Upper lobe of right lung (tissue), 1 donor: ENCODE measurements at regions not wholly inside any gene's neighbourhood (a gene's known extent, or its start where the extent isn't known, plus 50 kb on each side); places are given as distances from the start of the nearest gene placed in this dataset.

Experiments used
- ATAC-seq: fragments of 200-7000 bp; cut with Tn5 transposase; one replicate; pipeline ENCODE4 v1.9.1; 2020; ENCODE audit warnings: mild to moderate bottlenecking, moderate library complexity
- DNase-seq: peaks from one replicate; pipeline ENCODE4 v3.0.0-alpha.2; 2020
- H3K27ac ChIP-seq: fragments of 200-600 bp; one replicate; pipeline ENCODE4 v1.8.0; 2022
- H3K27me3 ChIP-seq: fragments of 200-600 bp; one replicate; pipeline ENCODE4 v1.8.0; 2022; ENCODE audit warnings: mild to moderate bottlenecking
- H3K36me3 ChIP-seq: fragments of 200-600 bp; one replicate; pipeline ENCODE4 v1.8.0; 2022
- H3K4me1 ChIP-seq: fragments of 200-600 bp; one replicate; pipeline ENCODE4 v1.8.0; 2022
- H3K4me3 ChIP-seq: fragments of 200-600 bp; one replicate; pipeline ENCODE4 v1.8.0; 2022; ENCODE audit warnings: mild to moderate bottlenecking
- H3K9me3 ChIP-seq: fragments of 200-600 bp; one replicate; pipeline ENCODE4 v1.8.0; 2022
- CTCF ChIP-seq: fragments of 200-600 bp; IDR thresholded peaks from one replicate; pipeline ENCODE4 v1.8.0; 2022; ENCODE audit warnings: antibody characterized with exemption
- intact Hi-C: fragments of 100-400 bp; cut with DNase I; formaldehyde crosslinking; loops from one replicate; pipeline ENCODE4 v1.11.0; 2022
- donor health status: DM: no; HTN: yes; CAD: no; lungs with severe emphysema.

GRCh38 chr2:67945940-67946339 is 116.9 kb downstream of the C1D start:
- Histone ChIP-seq H3K4me3 (no peak overlapping the region), H3K36me3 (no peaks in the 10 kb centered on the region), H3K27ac (no peak overlapping the region), H3K27me3 (no peaks in the 10 kb centered on the region), H3K9me3 (no peaks in the 10 kb centered on the region), H3K4me1 (no peaks in the 10 kb centered on the region)
- DNase-seq: no peak
- no peak for TF ChIP-seq CTCF
- ATAC-seq: no peak
- intact Hi-C loops: no loop called here

DNA sequence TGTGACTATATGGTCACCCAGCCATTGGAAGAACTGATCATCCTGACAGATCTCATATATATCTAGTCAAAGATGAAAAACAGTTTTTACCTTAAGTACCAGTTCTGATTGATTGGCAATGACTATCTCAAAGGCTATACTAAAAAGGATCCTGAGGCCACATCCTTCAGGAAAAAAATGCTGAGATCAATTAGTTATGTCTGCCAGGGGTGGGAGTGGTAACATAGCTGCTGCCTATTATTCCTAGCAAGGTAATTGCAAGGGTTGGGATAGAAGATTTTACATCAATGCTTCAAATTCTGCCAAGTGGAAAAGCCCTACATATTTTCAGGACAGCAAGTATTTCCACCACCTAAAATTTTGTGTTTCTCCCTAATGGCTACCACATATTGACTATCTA is 114.7 kb downstream of the C1D start:
- no peak for DNase-seq
- Histone ChIP-seq H3K4me3 (no peak overlapping the region), H3K27me3 (no peaks in the 10 kb centered on the region), H3K9me3 (no peaks in the 10 kb centered on the region), H3K4me1 (no peaks in the 10 kb centered on the region), H3K36me3 (no peaks in the 10 kb centered on the region), H3K27ac (no peak overlapping the region)
- intact Hi-C loops: no loop called here
- TF ChIP-seq CTCF: no peak
- no peak for ATAC-seq

DNA sequence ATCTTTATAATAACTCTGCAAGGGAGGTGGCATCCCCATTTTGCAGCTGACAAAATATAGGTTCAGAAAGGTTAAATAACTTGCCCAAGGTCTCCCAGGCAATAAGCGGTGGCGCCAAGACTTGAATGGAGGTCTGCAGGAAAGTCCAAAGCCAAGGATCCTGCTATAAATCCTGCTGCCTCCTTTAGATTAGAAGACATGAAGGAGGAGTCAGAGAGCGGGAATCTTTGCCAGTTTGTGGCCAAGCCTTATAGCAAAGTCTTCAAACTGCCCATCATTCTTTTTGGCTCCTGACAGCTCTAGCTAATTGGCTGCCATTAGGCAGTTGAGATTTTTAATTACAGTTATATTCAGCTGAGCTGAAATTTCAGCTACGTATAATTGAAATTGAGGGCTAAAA is 114.3 kb downstream of the C1D start:
- Histone ChIP-seq H3K4me1 (no peaks in the 10 kb centered on the region), H3K9me3 (no peaks in the 10 kb centered on the region), H3K27ac (no peak overlapping the region), H3K27me3 (no peaks in the 10 kb centered on the region), H3K36me3 (no peaks in the 10 kb centered on the region), H3K4me3 (no peak overlapping the region)
- no peak for ATAC-seq
- TF ChIP-seq CTCF: no peak
- intact Hi-C loops: no loop called here
- no peak for DNase-seq

- no peak overlapping the region for H3K4me3 ChIP-seq
- intact Hi-C loops: no loop called here
- ATAC-seq (no peak), DNase-seq (no peak)
- no peaks in the 10 kb centered on the region for H3K27me3 ChIP-seq
- no peak overlapping the region for H3K27ac ChIP-seq
- TF ChIP-seq CTCF: no peak
- H3K9me3 ChIP-seq: no peaks in the 10 kb centered on the region
- H3K36me3 ChIP-seq: no peaks in the 10 kb centered on the region
- no peaks in the 10 kb centered on the region for H3K4me1 ChIP-seq
Measured at GRCh38 chr2:67950018-67950417, 112.8 kb downstream of the C1D start.

DNA sequence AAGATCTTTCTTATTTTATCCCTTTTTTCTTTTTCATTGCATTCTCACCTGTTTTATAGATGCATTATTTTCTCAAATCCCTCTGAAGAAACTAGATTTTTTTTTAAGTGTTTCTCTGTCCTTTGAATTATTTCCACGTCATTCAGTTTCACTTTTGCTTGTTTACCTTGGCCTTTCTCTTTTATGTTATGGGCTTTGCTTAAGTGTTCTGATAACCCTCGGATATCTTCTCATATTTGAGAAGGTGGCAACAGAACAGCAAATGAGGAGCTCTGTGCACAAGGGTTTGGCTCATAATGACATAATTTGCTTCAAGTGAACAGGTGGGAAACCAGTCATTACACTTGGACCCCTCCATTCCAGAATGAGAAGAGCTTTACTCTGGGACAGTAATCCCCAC is 111.9 kb downstream of the C1D start:
- ATAC-seq: no peak
- Histone ChIP-seq H3K9me3 (no peaks in the 10 kb centered on the region), H3K4me3 (no peak overlapping the region), H3K27ac (no peak overlapping the region), H3K36me3 (no peaks in the 10 kb centered on the region), H3K4me1 (no peaks in the 10 kb centered on the region), H3K27me3 (no peaks in the 10 kb centered on the region)
- TF ChIP-seq CTCF: no peak
- no peak for DNase-seq
- intact Hi-C loops: no loop called here

GRCh38 chr2:67952066-67952465 is 110.7 kb downstream of the C1D start:
- intact Hi-C loops: no loop called here
- Histone ChIP-seq H3K9me3 (no peaks in the 10 kb centered on the region), H3K27me3 (no peaks in the 10 kb centered on the region), H3K4me1 (no peaks in the 10 kb centered on the region), H3K36me3 (no peaks in the 10 kb centered on the region), H3K4me3 (no peak overlapping the region), H3K27ac (no peak overlapping the region)
- no peak for TF ChIP-seq CTCF
- ATAC-seq: no peak
- no peak for DNase-seq
